HG02938 (cell line): ENCODE measurements at regions not wholly inside any gene's neighbourhood (a gene's known extent, or its start where the extent isn't known, plus 50 kb on each side); places are given as distances from the start of the nearest gene placed in this dataset.

Experiments
- ATAC-seq: cut with Tn5 transposase; IDR thresholded peaks from one replicate; pipeline ENCODE4 v1.9.1; 2021; ENCODE audit warnings: mild to moderate bottlenecking, moderate library complexity; ENCODE audit not compliant: unreplicated experiment

GRCh38 chr7:67731704-67732103, 735.1 kb downstream of the TYW1 start:
- no peak for ATAC-seq

GRCh38 chr7:67732898-67733297, 736.3 kb downstream of the TYW1 start:
- no peak for ATAC-seq

- no peak for ATAC-seq
Measured at GRCh38 chr7:67738145-67738544, 741.5 kb downstream of the TYW1 start.

DNA sequence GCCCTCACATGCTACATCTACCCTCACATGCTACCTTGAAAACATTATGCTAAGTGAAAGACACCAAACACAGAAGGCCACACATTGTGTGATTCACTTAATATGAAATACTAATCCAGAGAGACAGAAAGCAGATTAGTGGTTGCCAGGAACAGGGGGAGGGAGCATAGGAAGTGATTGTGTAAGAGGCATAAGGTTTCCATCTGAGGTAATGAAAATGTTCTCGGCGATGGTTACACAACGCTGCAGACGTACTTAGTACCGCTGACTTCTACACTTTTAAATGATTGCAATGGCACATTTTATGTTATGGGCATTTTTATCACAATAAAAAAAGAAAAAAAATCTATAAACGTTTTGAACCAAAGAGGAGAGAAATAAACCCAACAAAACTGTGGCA, 742.3 kb downstream of the TYW1 start:
- ATAC-seq, result no peak

- ATAC-seq, result no peak
Measured at GRCh38 chr7:67743501-67743900, 746.9 kb downstream of the TYW1 start.

DNA sequence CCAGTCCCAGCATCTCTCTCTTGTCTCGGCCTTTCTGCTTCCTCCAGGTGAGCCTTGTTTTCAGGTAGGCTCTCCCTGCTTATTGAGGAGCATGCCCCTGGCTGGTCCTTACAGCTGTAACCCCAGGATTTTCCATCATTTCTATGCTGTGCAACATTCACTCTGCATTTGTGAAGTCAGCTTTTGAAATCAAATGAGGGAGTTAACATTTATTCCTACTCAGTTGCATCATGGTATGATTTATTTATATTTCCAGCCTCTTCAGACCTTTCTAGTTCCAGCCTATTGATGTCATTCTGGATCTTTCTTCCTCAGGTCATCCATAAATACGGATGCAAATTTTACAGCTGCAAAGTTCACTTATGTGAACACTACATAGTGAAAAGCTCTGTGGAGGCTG, 755.6 kb downstream of the TYW1 start:
- ATAC-seq, result no peak

GRCh38 chr7:67753891-67754290, 757.3 kb downstream of the TYW1 start:
- no peak for ATAC-seq

DNA sequence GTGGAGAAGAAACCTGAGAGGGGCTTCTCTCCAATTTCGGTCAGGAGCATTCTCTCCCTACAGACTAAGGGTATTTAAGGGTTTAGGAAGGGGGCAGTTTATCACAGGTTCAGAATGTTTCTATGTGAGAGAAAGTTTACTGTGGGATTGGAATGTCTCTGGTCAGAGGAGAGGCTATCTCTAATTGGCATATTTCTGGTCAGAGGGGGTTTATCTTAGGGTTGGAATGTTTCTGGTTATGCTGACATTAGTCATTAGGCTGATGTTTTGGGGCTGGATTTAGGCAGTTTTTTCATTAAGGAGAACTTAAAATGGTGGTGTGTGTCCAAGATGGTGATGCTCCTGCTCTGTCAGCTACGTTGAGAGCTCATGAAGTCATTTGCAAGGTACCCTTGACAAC, 758.0 kb downstream of the TYW1 start:
- no peak for ATAC-seq

GRCh38 chr7:67758551-67758950, 761.9 kb downstream of the TYW1 start:
- no peak for ATAC-seq

DNA sequence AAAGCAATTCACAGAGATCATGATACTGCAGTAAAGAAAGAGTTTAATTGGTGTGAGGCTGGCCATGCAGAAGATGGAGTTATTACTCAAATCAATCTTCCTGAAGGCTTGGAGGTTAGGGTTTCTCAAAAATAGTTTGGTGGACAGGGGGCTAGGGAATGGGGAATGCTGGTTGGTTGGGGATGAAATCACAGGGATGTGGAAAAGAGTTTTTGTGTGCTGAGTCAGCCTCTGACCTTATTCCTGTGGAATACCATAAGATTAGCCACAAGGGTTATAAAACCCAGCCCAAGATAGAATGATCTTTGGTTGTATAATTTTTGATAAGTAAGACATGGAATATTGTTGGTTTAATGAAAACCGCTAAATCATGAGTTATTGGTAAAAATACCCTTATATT, 764.3 kb downstream of the TYW1 start:
- no peak for ATAC-seq

- ATAC-seq, result no peak
Measured at GRCh38 chr7:67762516-67762915, 765.9 kb downstream of the TYW1 start.

DNA sequence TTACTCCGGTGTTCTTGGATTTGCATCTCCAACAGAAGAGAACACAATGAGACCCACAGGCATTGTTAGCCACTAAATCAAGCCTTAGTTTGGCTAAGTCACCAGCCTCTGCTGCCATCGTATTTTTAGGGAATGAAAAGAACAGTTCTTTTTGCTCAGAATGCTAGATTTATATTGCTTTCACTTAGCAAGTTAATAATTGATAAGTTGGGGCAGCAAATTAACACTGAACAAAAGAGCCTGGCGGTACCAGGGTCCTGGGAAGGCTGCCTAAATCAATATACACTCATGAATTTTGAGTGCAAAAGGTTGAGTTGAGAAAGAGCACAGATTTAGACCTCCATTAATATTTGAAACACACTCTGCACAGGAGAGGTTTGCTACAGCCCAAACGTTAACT, 767.7 kb downstream of the TYW1 start:
- ATAC-seq, result no peak

DNA sequence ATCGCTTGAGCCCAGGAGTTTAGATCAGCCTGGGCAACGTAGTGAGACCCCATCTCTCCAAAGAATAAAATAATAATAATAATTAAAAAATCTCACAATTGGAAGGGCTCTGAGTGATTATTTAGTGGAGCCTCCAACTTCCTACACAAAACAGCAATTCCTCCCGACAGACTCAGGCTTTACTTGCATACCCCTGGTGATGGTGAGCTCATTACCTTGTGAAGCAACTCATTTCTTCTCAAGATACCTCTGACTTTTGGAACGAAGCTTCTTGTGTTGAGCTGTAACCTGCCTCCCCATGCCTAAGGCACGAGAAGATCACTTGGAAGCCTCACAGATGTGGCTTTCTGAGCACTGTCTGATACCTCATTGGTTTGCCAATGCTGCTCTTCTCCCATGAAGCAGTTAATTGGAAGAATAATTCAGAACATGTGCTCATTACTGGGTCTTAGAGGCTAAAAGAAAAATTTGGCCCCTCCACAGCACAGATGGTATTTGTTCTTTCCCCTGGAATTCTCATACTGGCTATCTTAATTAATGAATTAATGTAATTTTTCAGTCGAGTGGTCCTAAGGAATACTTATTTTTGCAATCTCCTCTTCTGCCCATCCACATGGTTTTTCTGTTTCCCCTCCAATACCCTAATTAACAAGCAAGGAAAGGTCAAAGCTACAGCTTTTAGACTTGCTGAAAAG, 769.0 kb downstream of the TYW1 start:
- ATAC-seq, result no peak

DNA sequence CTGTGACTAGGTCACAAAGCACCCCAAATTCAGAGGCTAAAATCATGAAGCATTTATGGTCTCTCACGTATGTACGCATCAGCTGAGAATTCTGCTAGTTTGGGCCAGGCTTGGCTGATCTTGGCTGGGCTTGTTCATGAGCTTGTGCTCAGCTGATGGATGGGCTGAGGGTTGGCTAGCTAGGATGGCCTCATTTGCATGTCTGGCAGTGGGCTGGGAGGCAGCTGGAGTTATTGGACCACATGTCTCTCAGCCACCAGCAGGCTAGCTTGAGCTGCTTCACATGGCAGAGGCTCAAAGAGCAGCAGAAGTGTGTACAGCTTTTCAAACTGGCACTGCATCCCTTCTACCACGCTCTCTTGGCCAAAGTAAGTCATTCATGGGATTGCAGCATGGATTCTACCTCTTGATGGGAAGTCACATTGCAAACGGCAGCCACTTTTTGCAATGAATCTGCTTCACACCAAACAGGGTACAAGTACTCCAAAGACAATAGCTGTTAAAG, 770.3 kb downstream of the TYW1 start:
- ATAC-seq, result no peak

DNA sequence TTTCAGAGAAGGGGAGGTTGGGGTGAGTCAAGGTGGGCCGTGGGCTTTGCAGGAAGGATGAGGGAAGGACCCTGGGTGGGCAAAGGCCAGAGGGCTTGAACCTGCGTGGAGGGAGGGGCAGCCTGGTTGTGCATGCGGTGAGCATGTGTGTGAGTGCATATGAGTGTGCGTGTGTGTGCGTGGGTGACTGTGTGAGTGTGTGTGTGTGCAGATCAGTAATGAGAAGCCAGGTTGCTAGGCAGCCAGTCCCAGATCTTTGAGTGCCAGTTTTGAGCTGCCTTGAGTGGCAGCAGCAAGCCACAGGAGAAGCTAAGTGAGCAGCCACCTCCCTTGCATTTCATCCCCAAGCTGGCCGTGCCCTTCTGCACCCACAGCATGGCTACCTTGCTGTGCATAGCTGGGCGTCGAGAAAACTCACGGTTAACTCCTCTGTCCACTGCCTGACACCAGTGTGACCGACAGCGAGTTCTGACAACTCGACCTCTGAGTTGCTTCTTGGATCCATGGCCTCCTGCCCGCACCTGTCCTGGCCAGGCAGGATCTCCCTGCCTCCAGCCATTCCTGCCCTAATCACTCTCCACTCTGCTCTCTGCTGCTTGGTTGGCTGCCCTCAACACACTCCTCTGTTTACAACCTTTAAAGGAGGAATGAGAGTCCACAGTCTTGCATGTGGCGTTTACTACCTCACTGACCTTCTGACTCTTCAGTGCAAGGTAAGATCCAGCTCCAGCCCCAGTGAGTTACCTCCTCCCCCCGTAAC, 775.4 kb downstream of the TYW1 start:
- ATAC-seq, result no peak

DNA sequence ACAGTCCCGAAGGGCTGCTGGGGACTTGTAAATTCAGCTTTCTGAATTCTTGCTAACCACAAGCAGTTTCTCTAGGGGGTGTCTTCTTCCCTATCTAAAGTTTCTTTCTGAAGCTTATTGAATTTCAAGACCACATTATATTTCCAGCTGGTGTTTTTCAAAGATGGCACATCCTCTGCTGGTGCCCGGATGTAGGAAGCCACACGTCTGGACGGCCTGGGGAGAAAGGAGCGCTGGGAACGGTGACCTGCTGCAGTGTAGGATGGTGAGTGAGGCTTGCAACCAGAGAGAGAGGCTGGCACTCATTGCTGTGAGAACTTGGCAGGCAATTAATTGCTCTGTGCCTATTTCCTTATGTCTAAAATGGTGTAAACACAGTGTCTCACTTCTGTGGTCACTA, 776.4 kb downstream of the TYW1 start:
- no peak for ATAC-seq

DNA sequence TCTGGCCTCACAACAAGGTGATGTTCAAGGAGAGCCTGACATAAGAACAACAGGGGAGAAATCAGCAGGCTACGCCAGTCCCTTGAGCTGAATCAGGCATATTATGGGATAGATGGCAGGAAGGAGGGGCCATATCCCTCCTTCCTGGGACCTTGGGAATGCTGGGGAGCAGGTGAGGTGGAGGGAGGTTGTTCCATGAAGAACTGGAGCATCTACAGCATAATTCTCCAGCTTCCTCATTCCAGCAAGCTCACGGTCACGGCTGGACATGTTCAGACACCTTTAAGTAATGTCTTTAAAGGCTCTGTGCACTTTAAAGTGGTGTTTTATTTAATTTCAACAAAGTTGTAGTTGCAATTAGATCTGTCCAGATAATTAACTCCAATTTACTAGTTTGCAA, 780.5 kb downstream of the TYW1 start:
- no peak for ATAC-seq

- no peak for ATAC-seq
Measured at GRCh38 chr7:67781841-67782240, 785.2 kb downstream of the TYW1 start.

- no peak for ATAC-seq
Measured at GRCh38 chr7:67786021-67786420, 789.4 kb downstream of the TYW1 start.

GRCh38 chr7:67788669-67789068, 792.0 kb downstream of the TYW1 start:
- no peak for ATAC-seq

GRCh38 chr7:67791918-67792317, 795.3 kb downstream of the TYW1 start:
- ATAC-seq, result no peak

DNA sequence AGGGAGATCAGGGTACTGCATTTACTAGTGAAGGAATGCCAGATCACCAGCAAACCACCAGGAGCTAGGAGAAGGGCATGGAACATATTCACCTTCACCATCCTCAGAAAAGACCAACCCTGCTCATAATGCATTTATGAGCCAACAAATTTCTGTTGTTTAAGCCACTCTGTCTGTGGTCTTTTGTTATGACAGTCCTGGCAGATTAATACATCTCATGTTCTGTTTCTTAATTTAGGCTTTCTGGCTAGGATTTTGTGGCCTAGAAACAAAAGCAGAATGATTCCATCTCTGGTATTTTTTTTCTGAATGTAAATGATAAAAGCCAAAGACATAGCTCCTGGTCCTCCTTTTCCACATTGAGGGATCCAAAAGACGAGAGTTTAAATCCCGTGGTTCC, 797.9 kb downstream of the TYW1 start:
- ATAC-seq, result no peak
